WTC11 (cell line): ENCODE measurements at regions not wholly inside any gene's neighbourhood (a gene's known extent, or its start where the extent isn't known, plus 50 kb on each side); places are given as distances from the start of the nearest gene placed in this dataset.

ENCODE experiments used
- ATAC-seq: fragments of 200-7000 bp; cut with Tn5 transposase; 2 replicates; pipeline ENCODE4 v1.10.0; 2021; ENCODE audit warnings: mild to moderate bottlenecking, moderate library complexity
- CTCF ChIA-PET: fragments of 300-600 bp; sonication (Branson Sonifier 250); formaldehyde crosslinking; loops from one replicate; lab custom pipeline; 2021; ENCODE audit warnings: antibody characterized with exemption; lab: Charles Lee
- POLR2A ChIA-PET: fragments of 350-600 bp; sonication (Branson Sonifier 250); formaldehyde crosslinking; loops from one replicate; lab custom pipeline; 2021; ENCODE audit warnings: antibody characterized with exemption; lab: Charles Lee
- DNase-seq: peaks from one replicate; pipeline ENCODE4 v3.0.0; 2021; ENCODE audit warnings: low spot score
- H3K27ac Mint-ChIP-seq: 2 replicates; pipeline ENCODE4 v1.8.0; 2021; ENCODE audit warnings: mixed read lengths
- H3K27me3 Mint-ChIP-seq: 2 replicates; pipeline ENCODE4 v1.8.0; 2021; ENCODE audit warnings: low read depth, mild to moderate bottlenecking, moderate library complexity, mixed read lengths
- H3K36me3 Mint-ChIP-seq: 2 replicates; pipeline ENCODE4 v1.8.0; 2021; ENCODE audit warnings: mixed read lengths
- H3K4me1 Mint-ChIP-seq: 2 replicates; pipeline ENCODE4 v1.8.0; 2022; ENCODE audit warnings: mixed read lengths
- H3K4me3 Mint-ChIP-seq: 2 replicates; pipeline ENCODE4 v1.8.0; 2021; ENCODE audit warnings: mild to moderate bottlenecking, moderate library complexity, mixed read lengths
- H3K9me3 Mint-ChIP-seq: 2 replicates; pipeline ENCODE4 v1.8.0; 2021; ENCODE audit warnings: mixed read lengths
- ATF1 ChIP-seq: sonication (generic); formaldehyde crosslinking; IDR thresholded peaks from 2 replicates; pipeline ENCODE4 v1.8.1; 2023; ENCODE audit warnings: mild to moderate bottlenecking, moderate library complexity, missing genetic modification reagents
- CDX4 ChIP-seq: fragments of 250-450 bp; sonication (Bioruptor Pico); IDR thresholded peaks from 2 replicates; pipeline ENCODE4 v1.9.0; 2021; ENCODE audit warnings: moderate library complexity, mild to moderate bottlenecking, inconsistent platforms, borderline replicate concordance
- CREM ChIP-seq: sonication (generic); formaldehyde crosslinking; IDR thresholded peaks from 2 replicates; pipeline ENCODE4 v1.8.1; 2022; ENCODE audit warnings: mild to moderate bottlenecking, missing genetic modification reagents, moderate library complexity
- E2F4 ChIP-seq: sonication (generic); formaldehyde crosslinking; IDR thresholded peaks from 2 replicates; pipeline ENCODE4 v1.8.1; 2022; ENCODE audit warnings: low read depth, mild to moderate bottlenecking, moderate library complexity, missing genetic modification reagents, borderline replicate concordance
- EMX1 ChIP-seq: fragments of 250-450 bp; sonication (Bioruptor Pico); IDR thresholded peaks from 2 replicates; pipeline ENCODE4 v1.8.0; 2021; ENCODE audit warnings: mild to moderate bottlenecking
- ESRRA ChIP-seq: sonication (generic); formaldehyde crosslinking; IDR thresholded peaks from 2 replicates; pipeline ENCODE4 v1.8.1; 2022; ENCODE audit warnings: mild to moderate bottlenecking, missing genetic modification reagents, borderline replicate concordance
- KAT7 ChIP-seq: sonication (generic); formaldehyde crosslinking; IDR thresholded peaks from 2 replicates; pipeline ENCODE4 v1.8.1; 2023; ENCODE audit warnings: missing genetic modification reagents, mild to moderate bottlenecking, borderline replicate concordance
- MLX ChIP-seq: sonication (generic); formaldehyde crosslinking; IDR thresholded peaks from 2 replicates; pipeline ENCODE4 v1.8.1; 2023; ENCODE audit warnings: mild to moderate bottlenecking, missing genetic modification reagents, moderate library complexity
- NR2C2 ChIP-seq: sonication (generic); formaldehyde crosslinking; IDR thresholded peaks from 2 replicates; pipeline ENCODE4 v1.8.0; 2022; ENCODE audit warnings: mild to moderate bottlenecking, missing genetic modification reagents
- OVOL2 ChIP-seq: fragments of 250-450 bp; sonication (Bioruptor Pico); IDR thresholded peaks from 2 replicates; pipeline ENCODE4 v1.9.0; 2021; ENCODE audit warnings: mild to moderate bottlenecking, borderline replicate concordance
- PRRX2 ChIP-seq: fragments of 250-450 bp; sonication (Bioruptor Pico); IDR thresholded peaks from 2 replicates; pipeline ENCODE4 v1.8.0; 2021; ENCODE audit warnings: mild to moderate bottlenecking
- SOX15 ChIP-seq: fragments of 250-450 bp; sonication (Bioruptor Pico); IDR thresholded peaks from 2 replicates; pipeline ENCODE4 v1.9.0; 2021; ENCODE audit warnings: mild to moderate bottlenecking
- TEAD4 ChIP-seq: sonication (generic); formaldehyde crosslinking; IDR thresholded peaks from 2 replicates; pipeline ENCODE4 v1.8.0; 2022; ENCODE audit warnings: mild to moderate bottlenecking, missing genetic modification reagents
- ZNF263 ChIP-seq: sonication (generic); formaldehyde crosslinking; IDR thresholded peaks from 2 replicates; pipeline ENCODE4 v1.8.1; 2022; ENCODE audit warnings: low read depth, mild to moderate bottlenecking, moderate library complexity, missing genetic modification reagents
- TF ChIP-seq, protein P1 (sequence below): sonication (generic); formaldehyde crosslinking; IDR thresholded peaks from 2 replicates; pipeline ENCODE4 v1.8.1; 2023; ENCODE audit warnings: mild to moderate bottlenecking, missing genetic modification reagents
- TF ChIP-seq, protein P2 (sequence below): sonication (generic); formaldehyde crosslinking; IDR thresholded peaks from 2 replicates; pipeline ENCODE4 v1.8.1; 2023; ENCODE audit warnings: mild to moderate bottlenecking, missing genetic modification reagents
- TF ChIP-seq, protein P3 (sequence below): fragments of 200-600 bp; IDR thresholded peaks from 2 replicates; pipeline ENCODE4 v1.8.0; 2022; ENCODE audit warnings: antibody characterized with exemption

GRCh38 chr2:122213312-122213711 lies 457.9 kb downstream of the TSN start:
- H3K36me3 Mint-ChIP-seq: no peaks in the 10 kb centered on the region
- no peak overlapping the region for H3K27ac Mint-ChIP-seq
- no peaks in the 10 kb centered on the region; the same call in 1 of the 2 replicates for H3K27me3 Mint-ChIP-seq
- TF ChIP-seq ESRRA (CRISPR knock-in tag): no peak
- TF ChIP-seq SOX15 (CRISPR knock-in tag): no peak
- no peak for TF ChIP-seq KAT7 (CRISPR knock-in tag)
- TF ChIP-seq PRRX2: no peak
- TF ChIP-seq MLX (CRISPR knock-in tag): no peak
- TF ChIP-seq CREM (CRISPR knock-in tag): no peak
- no peak for TF ChIP-seq TEAD4 (CRISPR knock-in tag)
- TF ChIP-seq, protein P1, sequence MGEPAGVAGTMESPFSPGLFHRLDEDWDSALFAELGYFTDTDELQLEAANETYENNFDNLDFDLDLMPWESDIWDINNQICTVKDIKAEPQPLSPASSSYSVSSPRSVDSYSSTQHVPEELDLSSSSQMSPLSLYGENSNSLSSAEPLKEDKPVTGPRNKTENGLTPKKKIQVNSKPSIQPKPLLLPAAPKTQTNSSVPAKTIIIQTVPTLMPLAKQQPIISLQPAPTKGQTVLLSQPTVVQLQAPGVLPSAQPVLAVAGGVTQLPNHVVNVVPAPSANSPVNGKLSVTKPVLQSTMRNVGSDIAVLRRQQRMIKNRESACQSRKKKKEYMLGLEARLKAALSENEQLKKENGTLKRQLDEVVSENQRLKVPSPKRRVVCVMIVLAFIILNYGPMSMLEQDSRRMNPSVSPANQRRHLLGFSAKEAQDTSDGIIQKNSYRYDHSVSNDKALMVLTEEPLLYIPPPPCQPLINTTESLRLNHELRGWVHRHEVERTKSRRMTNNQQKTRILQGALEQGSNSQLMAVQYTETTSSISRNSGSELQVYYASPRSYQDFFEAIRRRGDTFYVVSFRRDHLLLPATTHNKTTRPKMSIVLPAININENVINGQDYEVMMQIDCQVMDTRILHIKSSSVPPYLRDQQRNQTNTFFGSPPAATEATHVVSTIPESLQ (CRISPR knock-in tag): no peak
- no peak for TF ChIP-seq ZNF263 (CRISPR knock-in tag)
- no peak for TF ChIP-seq EMX1 (CRISPR knock-in tag)
- H3K4me3 Mint-ChIP-seq: no peak overlapping the region
- POLR2A ChIA-PET: no interaction called here
- CTCF ChIA-PET: no interaction called here
- DNase-seq (no peak), ATAC-seq (no peak)
- peaks cover 3% of the 10 kb centered on the region; the same call in 1 of the 2 replicates for H3K9me3 Mint-ChIP-seq
- H3K4me1 Mint-ChIP-seq: no peaks in the 10 kb centered on the region

DNA sequence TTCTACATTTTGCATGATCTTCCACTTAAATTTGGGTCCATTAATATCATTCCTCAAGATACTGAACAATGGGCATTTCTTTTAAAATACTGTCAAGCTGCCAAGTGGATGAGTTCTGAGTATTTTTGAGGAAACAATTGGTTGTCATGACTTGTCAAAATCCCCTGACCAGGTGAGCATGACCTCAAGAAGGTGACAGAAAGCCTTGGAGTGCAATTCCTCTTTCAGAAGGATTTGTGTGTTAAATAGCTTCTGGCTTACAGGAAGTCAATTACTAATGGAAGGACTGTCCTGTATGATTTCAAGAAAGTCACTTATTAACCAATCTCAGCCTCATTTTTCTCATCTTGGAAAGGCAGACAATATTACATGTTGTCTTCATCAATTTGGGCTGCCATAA lies 460.6 kb downstream of the TSN start:
- Mint-ChIP-seq H3K9me3 (peaks cover 6% of the 10 kb centered on the region), H3K36me3 (no peaks in the 10 kb centered on the region), H3K4me1 (no peaks in the 10 kb centered on the region), H3K27ac (no peak overlapping the region), H3K4me3 (no peak overlapping the region), H3K27me3 (no peaks in the 10 kb centered on the region)
- TF ChIP-seq KAT7 (CRISPR knock-in tag) (no peak), OVOL2 (no peak), NR2C2 (CRISPR knock-in tag) (no peak), ATF1 (CRISPR knock-in tag) (no peak), E2F4 (CRISPR knock-in tag) (no peak), CDX4 (CRISPR knock-in tag) (no peak)
- TF ChIP-seq, protein P2, sequence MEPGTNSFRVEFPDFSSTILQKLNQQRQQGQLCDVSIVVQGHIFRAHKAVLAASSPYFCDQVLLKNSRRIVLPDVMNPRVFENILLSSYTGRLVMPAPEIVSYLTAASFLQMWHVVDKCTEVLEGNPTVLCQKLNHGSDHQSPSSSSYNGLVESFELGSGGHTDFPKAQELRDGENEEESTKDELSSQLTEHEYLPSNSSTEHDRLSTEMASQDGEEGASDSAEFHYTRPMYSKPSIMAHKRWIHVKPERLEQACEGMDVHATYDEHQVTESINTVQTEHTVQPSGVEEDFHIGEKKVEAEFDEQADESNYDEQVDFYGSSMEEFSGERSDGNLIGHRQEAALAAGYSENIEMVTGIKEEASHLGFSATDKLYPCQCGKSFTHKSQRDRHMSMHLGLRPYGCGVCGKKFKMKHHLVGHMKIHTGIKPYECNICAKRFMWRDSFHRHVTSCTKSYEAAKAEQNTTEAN (CRISPR knock-in tag): no peak
- TF ChIP-seq, protein P3, sequence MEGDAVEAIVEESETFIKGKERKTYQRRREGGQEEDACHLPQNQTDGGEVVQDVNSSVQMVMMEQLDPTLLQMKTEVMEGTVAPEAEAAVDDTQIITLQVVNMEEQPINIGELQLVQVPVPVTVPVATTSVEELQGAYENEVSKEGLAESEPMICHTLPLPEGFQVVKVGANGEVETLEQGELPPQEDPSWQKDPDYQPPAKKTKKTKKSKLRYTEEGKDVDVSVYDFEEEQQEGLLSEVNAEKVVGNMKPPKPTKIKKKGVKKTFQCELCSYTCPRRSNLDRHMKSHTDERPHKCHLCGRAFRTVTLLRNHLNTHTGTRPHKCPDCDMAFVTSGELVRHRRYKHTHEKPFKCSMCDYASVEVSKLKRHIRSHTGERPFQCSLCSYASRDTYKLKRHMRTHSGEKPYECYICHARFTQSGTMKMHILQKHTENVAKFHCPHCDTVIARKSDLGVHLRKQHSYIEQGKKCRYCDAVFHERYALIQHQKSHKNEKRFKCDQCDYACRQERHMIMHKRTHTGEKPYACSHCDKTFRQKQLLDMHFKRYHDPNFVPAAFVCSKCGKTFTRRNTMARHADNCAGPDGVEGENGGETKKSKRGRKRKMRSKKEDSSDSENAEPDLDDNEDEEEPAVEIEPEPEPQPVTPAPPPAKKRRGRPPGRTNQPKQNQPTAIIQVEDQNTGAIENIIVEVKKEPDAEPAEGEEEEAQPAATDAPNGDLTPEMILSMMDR: no peak
- ChIA-PET POLR2A (no interaction called here), CTCF (no interaction called here)
- no peak for ATAC-seq
- DNase-seq: no peak
